ENCODE measurements at regions not wholly inside any gene's neighbourhood (a gene's known extent, or its start where the extent isn't known, plus 50 kb on each side); places are given as distances from the start of the nearest gene placed in this dataset.

DNA sequence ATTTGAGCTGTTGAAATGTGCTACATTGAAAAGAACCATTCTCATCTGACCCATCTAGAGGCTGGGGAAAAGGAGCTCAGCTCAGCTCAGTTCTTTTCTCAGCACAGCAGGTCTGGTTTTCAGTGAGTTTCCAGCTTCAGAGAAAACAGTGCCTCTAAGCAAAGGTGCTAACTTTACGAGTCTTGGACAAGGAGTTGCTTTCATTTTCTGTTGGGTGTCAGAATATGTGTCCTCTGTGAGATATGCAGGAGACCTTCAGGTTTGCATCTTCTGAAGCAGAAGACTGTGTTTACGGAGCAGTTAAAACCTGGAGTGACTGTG, 321.3 kb upstream of the USP24 start:
- H3K27ac ChIP-seq: no peak overlapping the region
- TF ChIP-seq, protein P1, sequence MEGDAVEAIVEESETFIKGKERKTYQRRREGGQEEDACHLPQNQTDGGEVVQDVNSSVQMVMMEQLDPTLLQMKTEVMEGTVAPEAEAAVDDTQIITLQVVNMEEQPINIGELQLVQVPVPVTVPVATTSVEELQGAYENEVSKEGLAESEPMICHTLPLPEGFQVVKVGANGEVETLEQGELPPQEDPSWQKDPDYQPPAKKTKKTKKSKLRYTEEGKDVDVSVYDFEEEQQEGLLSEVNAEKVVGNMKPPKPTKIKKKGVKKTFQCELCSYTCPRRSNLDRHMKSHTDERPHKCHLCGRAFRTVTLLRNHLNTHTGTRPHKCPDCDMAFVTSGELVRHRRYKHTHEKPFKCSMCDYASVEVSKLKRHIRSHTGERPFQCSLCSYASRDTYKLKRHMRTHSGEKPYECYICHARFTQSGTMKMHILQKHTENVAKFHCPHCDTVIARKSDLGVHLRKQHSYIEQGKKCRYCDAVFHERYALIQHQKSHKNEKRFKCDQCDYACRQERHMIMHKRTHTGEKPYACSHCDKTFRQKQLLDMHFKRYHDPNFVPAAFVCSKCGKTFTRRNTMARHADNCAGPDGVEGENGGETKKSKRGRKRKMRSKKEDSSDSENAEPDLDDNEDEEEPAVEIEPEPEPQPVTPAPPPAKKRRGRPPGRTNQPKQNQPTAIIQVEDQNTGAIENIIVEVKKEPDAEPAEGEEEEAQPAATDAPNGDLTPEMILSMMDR (conservative IDR thresholded peaks at IDR 0.05): no peak

DNA sequence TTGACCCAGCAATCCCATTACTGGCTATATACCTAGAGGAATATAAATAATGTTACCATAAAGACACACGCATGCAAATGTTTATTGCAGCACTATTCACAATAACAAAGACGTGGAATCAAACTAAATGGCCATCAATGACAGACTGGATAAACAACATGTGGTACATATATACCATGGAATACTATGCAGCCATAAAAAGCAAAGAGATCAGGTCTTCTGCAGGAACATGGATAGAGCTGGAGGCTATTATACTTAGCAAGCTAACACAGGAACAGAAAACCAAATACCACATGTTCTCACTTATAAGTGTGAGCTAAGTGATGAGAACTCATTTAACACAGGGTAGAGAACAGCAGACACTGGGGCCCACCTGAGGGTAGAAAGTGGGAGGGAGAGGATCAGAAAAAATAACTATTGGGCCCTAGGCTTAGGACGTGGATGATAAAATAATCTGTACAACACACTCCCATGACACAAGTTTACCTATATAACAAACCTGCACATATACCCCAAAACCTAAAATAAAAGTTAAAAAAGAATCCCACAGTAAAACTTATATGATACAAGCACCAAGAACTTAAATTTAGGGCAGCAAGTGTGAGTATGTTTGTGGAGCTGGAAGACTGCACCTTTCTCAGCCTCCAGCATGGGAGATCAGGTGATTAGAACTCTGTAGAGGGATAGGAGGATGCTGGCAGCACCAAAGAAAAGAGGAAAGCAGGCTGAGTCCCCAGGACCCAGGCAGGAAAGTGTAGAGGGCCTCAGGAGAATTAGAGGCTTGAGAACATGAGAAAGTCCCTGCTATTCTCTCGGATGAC, 320.8 kb upstream of the USP24 start:
- TF ChIP-seq, protein P1 (conservative IDR thresholded peaks at IDR 0.05): no peak
- H3K27ac ChIP-seq: no peak overlapping the region

DNA sequence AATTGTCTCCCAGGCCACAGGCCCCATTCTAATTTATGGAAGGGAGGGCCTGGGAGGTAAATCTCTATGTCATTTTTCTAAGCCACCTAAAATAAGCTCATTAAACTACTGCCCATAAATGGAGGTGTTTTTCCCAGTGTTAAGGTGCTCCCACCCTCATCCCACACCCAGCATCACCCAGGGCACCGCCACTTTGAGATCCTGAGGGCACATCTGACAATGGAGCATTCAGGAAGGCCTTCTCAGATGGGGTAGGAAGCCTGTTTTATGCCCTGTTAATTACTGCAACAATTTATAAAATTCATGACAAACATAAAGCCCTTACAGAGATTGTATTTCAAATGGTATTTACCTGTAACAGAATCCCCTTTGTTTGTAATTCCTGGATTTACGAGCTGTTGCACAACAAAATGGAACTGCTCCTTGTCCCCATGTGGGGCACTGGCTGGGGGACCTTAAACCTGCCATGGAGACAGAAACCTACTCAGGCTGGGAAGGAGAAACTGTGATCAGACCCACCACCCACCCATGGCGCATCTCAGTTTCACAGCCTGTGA, 319.5 kb upstream of the USP24 start:
- TF ChIP-seq, protein P1 (conservative IDR thresholded peaks at IDR 0.05): no peak
- H3K27ac ChIP-seq: no peak overlapping the region

DNA sequence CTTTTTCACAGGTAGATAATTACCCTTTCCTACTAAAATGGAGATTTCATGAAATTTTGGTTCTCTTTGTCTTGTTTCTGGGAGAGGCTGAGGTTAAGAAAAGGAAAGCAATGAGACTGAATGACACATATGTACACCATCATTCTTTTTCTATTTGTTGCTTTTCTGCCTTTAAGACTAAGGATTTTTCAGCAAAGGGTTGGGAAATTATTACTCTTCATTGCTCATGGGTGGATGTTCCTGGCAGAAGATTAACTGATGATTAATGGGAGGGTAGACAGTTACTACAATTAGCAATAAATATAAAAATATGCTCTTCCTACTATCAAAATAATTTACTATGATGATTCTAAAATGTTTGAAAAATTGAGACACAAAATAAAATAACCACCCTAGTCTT, 316.5 kb upstream of the USP24 start:
- TF ChIP-seq, protein P1 (conservative IDR thresholded peaks at IDR 0.05): no peak
- H3K27ac ChIP-seq: no peak overlapping the region

DNA sequence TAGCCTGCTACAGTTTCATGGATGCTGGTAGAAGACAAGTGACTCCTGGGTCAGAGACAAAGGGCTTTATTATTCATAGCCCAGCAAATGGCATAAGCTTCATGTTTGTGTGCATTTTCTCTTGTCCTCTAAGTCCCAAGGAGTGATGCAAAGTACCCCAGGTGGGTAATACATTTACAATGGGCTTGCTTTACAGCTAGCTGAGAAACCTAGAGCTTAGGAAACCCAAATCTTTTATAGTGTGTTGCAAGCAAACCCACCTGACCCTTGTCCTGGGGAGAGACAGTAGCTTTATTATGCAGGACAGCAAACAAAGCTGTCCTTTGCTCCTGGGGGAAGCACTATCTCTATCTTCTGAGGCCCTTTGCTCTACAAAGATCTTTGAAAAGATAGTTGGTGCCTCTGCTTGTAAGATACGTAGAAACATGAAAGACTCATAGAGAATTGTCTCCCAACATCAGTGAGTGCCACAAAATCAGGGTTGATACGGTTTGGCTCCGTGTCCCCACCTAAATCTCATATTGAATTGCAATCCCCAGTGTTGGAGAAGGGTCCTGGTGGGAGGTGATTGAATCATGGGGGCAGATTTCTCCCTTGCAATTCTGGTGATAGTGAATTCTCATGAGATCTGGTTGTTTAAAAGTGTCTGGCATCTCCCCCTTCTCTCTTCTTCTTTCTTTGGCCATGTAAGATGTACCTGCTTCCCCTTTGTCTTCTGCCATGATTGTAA, 315.8 kb upstream of the USP24 start:
- TF ChIP-seq, protein P1 (conservative IDR thresholded peaks at IDR 0.05): no peak
- H3K27ac ChIP-seq: no peak overlapping the region

DNA sequence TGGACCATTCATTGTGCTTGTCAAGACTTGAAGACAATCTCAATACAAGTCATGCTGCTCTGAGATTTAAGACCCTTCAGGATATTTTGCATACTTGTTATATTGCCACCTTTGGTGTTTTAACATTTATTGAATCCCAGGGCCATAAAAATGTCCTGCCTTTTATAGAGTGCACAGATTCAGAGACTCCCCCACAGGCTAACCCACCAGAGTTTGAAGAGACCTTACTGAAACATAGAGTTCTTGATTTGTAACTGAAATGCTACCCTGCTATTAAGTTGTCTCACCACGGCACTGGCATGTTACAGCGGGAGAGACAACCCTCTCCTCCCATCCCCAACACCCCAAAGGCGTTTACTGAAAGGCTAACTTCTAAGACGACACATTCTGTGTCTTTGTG, 313.9 kb upstream of the USP24 start:
- TF ChIP-seq, protein P1 (conservative IDR thresholded peaks at IDR 0.05): no peak
- no peak overlapping the region for H3K27ac ChIP-seq

- TF ChIP-seq, protein P1 (conservative IDR thresholded peaks at IDR 0.05): no peak
- no peak overlapping the region for H3K27ac ChIP-seq
These were observed 312.7 kb upstream of the USP24 start for GRCh38 chr1:55527831-55528230.

Measured in VCaP (cell line).